Calu3 (cell line): ENCODE measurements at regions not wholly inside any gene's neighbourhood (a gene's known extent, or its start where the extent isn't known, plus 50 kb on each side); places are given as distances from the start of the nearest gene placed in this dataset.
"Not testable (repeated sequence)": the region's sequence is repeated elsewhere in the genome, so short reads cannot be mapped to it uniquely, and the experiment has no call there.

Experiments used
- BruUV-seq: library from RNA; stranded (reverse); fragments of 400-500 nt; replicated peaks from 2 replicates; lab custom pipeline; 2021; lab: Mats Ljungman, UMichigan
- CTCF ChIA-PET: fragments of 300-600 bp; sonication (Branson Sonifier 250); formaldehyde crosslinking; loops from one replicate; lab custom pipeline; 2022; ENCODE audit warnings: antibody characterized with exemption; lab: Charles Lee
- DNase-seq: peaks from one replicate; pipeline ENCODE4 v3.0.0; 2022
- H3K27ac Mint-ChIP-seq: one replicate; pipeline ENCODE4 v1.8.0; 2022; ENCODE audit warnings: mixed read lengths; ENCODE audit not compliant: unreplicated experiment
- H3K27me3 Mint-ChIP-seq: one replicate; pipeline ENCODE4 v1.8.0; 2022; ENCODE audit warnings: mixed read lengths; ENCODE audit not compliant: unreplicated experiment
- H3K36me3 Mint-ChIP-seq: one replicate; pipeline ENCODE4 v1.8.0; 2022; ENCODE audit warnings: mild to moderate bottlenecking, moderate library complexity, mixed read lengths; ENCODE audit not compliant: insufficient read depth, unreplicated experiment
- H3K4me1 Mint-ChIP-seq: one replicate; pipeline ENCODE4 v1.8.0; 2022; ENCODE audit warnings: mild to moderate bottlenecking, low read depth, mixed read lengths; ENCODE audit not compliant: unreplicated experiment
- H3K4me3 Mint-ChIP-seq: one replicate; pipeline ENCODE4 v1.8.0; 2022; ENCODE audit warnings: mild to moderate bottlenecking, low read depth, moderate library complexity, mixed read lengths; ENCODE audit not compliant: unreplicated experiment
- H3K9me3 Mint-ChIP-seq: one replicate; pipeline ENCODE4 v1.8.0; 2022; ENCODE audit warnings: low read depth, mixed read lengths; ENCODE audit not compliant: unreplicated experiment
- intact Hi-C: fragments of 100-400 bp; cut with micrococcal nuclease; formaldehyde crosslinking; loops from one replicate; pipeline ENCODE4 v1.10.0; 2022; ENCODE audit not compliant: unreplicated experiment

GRCh38 chr17:20678424-20678823 lies 98.9 kb downstream of the CDRT15L2 start:
- H3K36me3 Mint-ChIP-seq, H3K9me3 Mint-ChIP-seq, H3K27ac Mint-ChIP-seq, H3K4me3 Mint-ChIP-seq, DNase-seq, H3K4me1 Mint-ChIP-seq, intact Hi-C loops, BruUV-seq, CTCF ChIA-PET: not testable (repeated sequence)
- peaks cover 13% of the 10 kb centered on the region for H3K27me3 Mint-ChIP-seq

GRCh38 chr17:20681746-20682722 lies 102.5 kb downstream of the CDRT15L2 start:
- H3K27ac Mint-ChIP-seq, DNase-seq, BruUV-seq, CTCF ChIA-PET, H3K9me3 Mint-ChIP-seq, H3K4me1 Mint-ChIP-seq, H3K4me3 Mint-ChIP-seq, H3K36me3 Mint-ChIP-seq, intact Hi-C loops: not testable (repeated sequence)
- H3K27me3 Mint-ChIP-seq = peaks cover 13% of the 10 kb centered on the region

GRCh38 chr17:20683651-20684229 lies 104.2 kb downstream of the CDRT15L2 start:
- H3K4me3 Mint-ChIP-seq, BruUV-seq, intact Hi-C loops, H3K27me3 Mint-ChIP-seq, H3K36me3 Mint-ChIP-seq, DNase-seq, H3K27ac Mint-ChIP-seq, H3K9me3 Mint-ChIP-seq, H3K4me1 Mint-ChIP-seq, CTCF ChIA-PET: not testable (repeated sequence)

- not testable (repeated sequence) for H3K9me3 Mint-ChIP-seq, H3K4me3 Mint-ChIP-seq
These were observed 105.5 kb downstream of the CDRT15L2 start for GRCh38 chr17:20684975-20685374.

GRCh38 chr17:20687584-20687983 lies 108.1 kb downstream of the CDRT15L2 start:
- H3K27me3 Mint-ChIP-seq, H3K9me3 Mint-ChIP-seq, H3K27ac Mint-ChIP-seq, BruUV-seq, H3K36me3 Mint-ChIP-seq, CTCF ChIA-PET, DNase-seq, intact Hi-C loops, H3K4me3 Mint-ChIP-seq, H3K4me1 Mint-ChIP-seq: not testable (repeated sequence)

More at GRCh38 chr17:20684975-20685374, 105.5 kb downstream of the CDRT15L2 start:
- H3K27me3 Mint-ChIP-seq, BruUV-seq, H3K4me1 Mint-ChIP-seq, H3K36me3 Mint-ChIP-seq, intact Hi-C loops, CTCF ChIA-PET, DNase-seq, H3K27ac Mint-ChIP-seq: not testable (repeated sequence)

GRCh38 chr17:20689170-20689749 lies 109.7 kb downstream of the CDRT15L2 start:
- H3K9me3 Mint-ChIP-seq, H3K27me3 Mint-ChIP-seq, H3K36me3 Mint-ChIP-seq: not testable (repeated sequence)

GRCh38 chr17:20692706-20693105 lies 113.2 kb downstream of the CDRT15L2 start:
- BruUV-seq, H3K4me3 Mint-ChIP-seq, H3K9me3 Mint-ChIP-seq, DNase-seq, H3K27ac Mint-ChIP-seq, H3K4me1 Mint-ChIP-seq, CTCF ChIA-PET, H3K27me3 Mint-ChIP-seq, H3K36me3 Mint-ChIP-seq, intact Hi-C loops: not testable (repeated sequence)

More at GRCh38 chr17:20689170-20689749, 109.7 kb downstream of the CDRT15L2 start:
- CTCF ChIA-PET, H3K4me3 Mint-ChIP-seq, H3K4me1 Mint-ChIP-seq, intact Hi-C loops, BruUV-seq, H3K27ac Mint-ChIP-seq, DNase-seq: not testable (repeated sequence)

GRCh38 chr17:20695871-20696270 lies 116.3 kb downstream of the CDRT15L2 start:
- BruUV-seq, intact Hi-C loops, H3K36me3 Mint-ChIP-seq, H3K27ac Mint-ChIP-seq, H3K9me3 Mint-ChIP-seq, H3K4me3 Mint-ChIP-seq, H3K27me3 Mint-ChIP-seq, H3K4me1 Mint-ChIP-seq, DNase-seq: not testable (repeated sequence)
- CTCF ChIA-PET = interaction anchor here (0.7 kb wide), 1 partner anchor 397 kb away, joined by 4 read pairs; no protein-coding TSS in a partner anchor

- BruUV-seq, intact Hi-C loops, H3K27ac Mint-ChIP-seq, H3K4me3 Mint-ChIP-seq, H3K4me1 Mint-ChIP-seq, H3K9me3 Mint-ChIP-seq, H3K27me3 Mint-ChIP-seq, H3K36me3 Mint-ChIP-seq: not testable (repeated sequence)
- CTCF ChIA-PET = interaction anchor here (0.6 kb wide), 1 partner anchor 63 kb away, joined by 3 read pairs; no protein-coding TSS in a partner anchor
- peak; percentile 5 for DNase-seq
These were observed 119.1 kb downstream of the CDRT15L2 start for GRCh38 chr17:20698463-20699206.
